ENCODE measurements at regions not wholly inside any gene's neighbourhood (a gene's known extent, or its start where the extent isn't known, plus 50 kb on each side); places are given as distances from the start of the nearest gene placed in this dataset.

GRCh38 chr1:80778094-80778840 lies 1022.5 kb upstream of the ADGRL2 start:
- Histone ChIP-seq H3K27me3 (no peaks in the 10 kb centered on the region), H3K36me3 (no peaks in the 10 kb centered on the region), H3K4me3 (no peak overlapping the region), H3K4me1 (no peaks in the 10 kb centered on the region), H3K27ac (no peak overlapping the region), H3K9me3 (peaks cover 0 to 3% (median 0%) of the 10 kb centered on the region in 11 donors)
- TF ChIP-seq CTCF (IDR thresholded peaks at IDR 0.05), result no peak
- no peak for DNase-seq
- intact Hi-C loops (cut with DNase I), result no loop called here
- no peak for ATAC-seq
- 90% methylated on average over 12 of the region's 12 CpGs for WGBS, 2 donors

DNA sequence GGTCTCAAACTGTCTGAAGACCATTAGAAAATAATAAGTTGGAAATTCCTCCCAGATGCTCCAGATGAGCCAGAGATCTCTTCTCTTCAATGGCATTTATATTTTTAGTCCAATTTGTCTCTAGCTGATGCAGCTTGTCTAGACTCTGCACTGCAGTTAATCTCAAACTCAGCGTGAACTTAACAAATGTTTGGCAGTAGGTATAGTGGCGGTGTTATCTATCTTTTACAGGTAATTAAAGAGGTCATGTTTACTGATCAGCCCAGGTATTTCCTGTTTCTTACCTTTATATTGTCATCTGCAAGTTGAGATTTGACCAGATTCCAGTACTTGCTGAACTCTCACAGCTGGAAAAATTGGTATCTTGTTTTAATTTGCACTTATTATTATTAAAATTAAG lies 1024.5 kb upstream of the ADGRL2 start:
- peaks cover 0 to 3% (median 0%) of the 10 kb centered on the region in 11 donors for H3K9me3 ChIP-seq
- ATAC-seq (no peak), DNase-seq (no peak)
- no peak overlapping the region for H3K4me3 ChIP-seq
- intact Hi-C loops (cut with DNase I), result no loop called here
- H3K27ac ChIP-seq, result no peak overlapping the region
- no peaks in the 10 kb centered on the region for H3K36me3 ChIP-seq
- 80 to 81% methylated on average over 2 of the region's 2 CpGs for WGBS, 2 donors
- no peak for TF ChIP-seq CTCF (IDR thresholded peaks at IDR 0.05)
- no peaks in the 10 kb centered on the region for H3K27me3 ChIP-seq
- H3K4me1 ChIP-seq, result no peaks in the 10 kb centered on the region

GRCh38 chr1:80769208-80769750 lies 1031.5 kb upstream of the ADGRL2 start:
- H3K27me3 ChIP-seq, result no peaks in the 10 kb centered on the region
- no peak for TF ChIP-seq CTCF (IDR thresholded peaks at IDR 0.05)
- H3K27ac ChIP-seq, result no peak overlapping the region
- no peaks in the 10 kb centered on the region for H3K36me3 ChIP-seq
- intact Hi-C loops (cut with DNase I), result no loop called here
- no peaks in the 10 kb centered on the region for H3K9me3 ChIP-seq
- no peak overlapping the region for H3K4me3 ChIP-seq
- 72 to 81% methylated on average over 3 of the region's 3 CpGs for WGBS, 2 donors
- DNase-seq (no peak), ATAC-seq (no peak)
- no peaks in the 10 kb centered on the region for H3K4me1 ChIP-seq

DNA sequence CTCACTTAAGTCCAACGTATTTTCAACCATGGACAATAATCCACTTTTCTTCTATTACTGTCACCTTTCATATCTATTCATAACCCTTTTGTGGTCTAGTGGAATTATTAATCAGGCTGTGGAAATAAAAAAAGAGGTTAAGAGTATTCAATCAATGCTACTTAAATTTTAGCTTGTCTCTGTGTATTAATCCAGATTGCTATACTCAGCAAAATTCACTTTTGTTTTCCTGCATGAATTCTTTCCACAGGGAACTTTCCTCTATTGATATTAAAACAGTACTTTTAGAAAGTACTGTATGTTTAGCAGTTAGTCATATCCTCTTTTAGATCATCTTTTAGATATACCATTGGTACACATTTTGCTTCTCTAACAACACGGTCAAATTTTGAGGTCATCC lies 1033.0 kb upstream of the ADGRL2 start:
- Histone ChIP-seq H3K27ac (no peak overlapping the region), H3K9me3 (no peaks in the 10 kb centered on the region), H3K4me1 (no peaks in the 10 kb centered on the region), H3K27me3 (no peaks in the 10 kb centered on the region), H3K4me3 (no peak overlapping the region), H3K36me3 (no peaks in the 10 kb centered on the region)
- ATAC-seq (no peak), DNase-seq (no peak)
- TF ChIP-seq CTCF (IDR thresholded peaks at IDR 0.05), result no peak
- intact Hi-C loops (cut with DNase I), result no loop called here
- 80 to 84% methylated on average over 2 of the region's 2 CpGs for WGBS, 2 donors
